Brain microvascular endothelial cell (primary cell): ENCODE measurements at regions not wholly inside any gene's neighbourhood (a gene's known extent, or its start where the extent isn't known, plus 50 kb on each side); places are given as distances from the start of the nearest gene placed in this dataset.
A peak's percentile ranks its signal among the peaks of the same experiment; 100 is the strongest.

ENCODE experiments used
- DNase-seq: peaks from one replicate; pipeline ENCODE4 v3.0.0-alpha.2; 2020
- H3K27ac ChIP-seq: fragments of 250-450 bp; sonication (Bioruptor Pico); 2 replicates; pipeline ENCODE4 v1.5.1; 2020; ENCODE audit warnings: mild to moderate bottlenecking, moderate library complexity
- H3K27me3 ChIP-seq: fragments of 250-450 bp; sonication (Bioruptor Pico); replicated peaks from 2 replicates; pipeline ENCODE4 v1.5.1; 2020; ENCODE audit warnings: mild to moderate bottlenecking
- H3K36me3 ChIP-seq: fragments of 250-450 bp; sonication (Bioruptor Pico); replicated peaks from 2 replicates; pipeline ENCODE4 v1.5.1; 2020; ENCODE audit warnings: mild to moderate bottlenecking
- H3K4me3 ChIP-seq: 2 replicates; pipeline ENCODE4 v1.5.1; 2011; ENCODE audit warnings: low read depth, mild to moderate bottlenecking, control low read depth, low read length, moderate library complexity
- CTCF ChIP-seq: IDR thresholded peaks from 2 replicates; pipeline ENCODE4 v1.5.1; 2011; ENCODE audit warnings: low read depth, mild to moderate bottlenecking, moderate library complexity, low read length, control low read depth, inconsistent platforms; ENCODE audit errors: missing control alignments
- in situ Hi-C: cut with HindIII; loops from 2 replicates; pipeline ENCODE4 v1.10.0; 2017; ENCODE audit warnings: low sequenced_read_pairs, low pct_ligation_motif_present

DNA sequence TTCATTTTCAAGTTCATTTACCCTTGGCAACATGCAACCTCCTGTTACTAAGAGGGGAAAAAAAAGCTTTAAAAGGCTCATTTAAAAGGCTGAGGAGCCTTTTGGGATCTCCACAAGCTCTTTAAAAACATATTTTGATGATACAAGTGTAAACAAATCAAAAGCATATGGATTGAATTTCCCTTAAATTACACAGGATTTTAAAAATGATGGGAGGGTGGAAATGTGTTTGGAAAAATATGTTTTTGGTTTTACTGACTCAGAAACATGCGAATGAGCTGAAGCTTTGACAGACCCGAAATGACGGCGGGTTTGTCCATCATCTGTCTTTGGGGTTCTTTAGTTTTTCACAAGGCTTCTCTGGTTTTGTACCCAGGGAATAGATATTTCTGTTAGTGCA lies 180.6 kb upstream of the CCDC68 start:
- no peaks in the 10 kb centered on the region for H3K27me3 ChIP-seq
- no peak for TF ChIP-seq CTCF
- no peak for DNase-seq
- no peak overlapping the region for H3K27ac ChIP-seq
- no peak overlapping the region for H3K4me3 ChIP-seq
- in situ Hi-C loops = no loop called here
- no peaks in the 10 kb centered on the region for H3K36me3 ChIP-seq

GRCh38 chr18:55139307-55139706 lies 180.0 kb upstream of the CCDC68 start:
- Histone ChIP-seq H3K27ac (no peak overlapping the region), H3K4me3 (no peak overlapping the region), H3K36me3 (no peaks in the 10 kb centered on the region), H3K27me3 (no peaks in the 10 kb centered on the region)
- TF ChIP-seq CTCF = no peak
- DNase-seq = no peak
- in situ Hi-C loops = no loop called here

DNA sequence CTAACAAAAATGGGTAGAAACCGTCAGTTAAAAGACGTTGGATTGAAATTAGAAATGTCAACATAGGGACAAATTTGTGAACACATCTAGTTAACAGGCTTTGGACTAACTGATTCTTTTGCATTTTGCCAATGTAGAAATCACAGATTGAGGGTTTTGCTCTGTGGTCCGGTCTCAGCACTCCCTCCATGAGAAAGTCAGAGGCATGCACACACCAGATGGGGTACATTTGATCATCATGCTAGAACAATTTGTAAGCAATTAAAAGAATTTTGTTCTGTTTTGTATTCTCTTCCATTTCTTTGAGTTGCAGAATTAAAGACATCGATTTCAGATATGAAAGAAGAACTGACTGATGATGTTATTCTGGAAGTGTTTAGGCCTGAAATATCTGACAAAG lies 179.1 kb upstream of the CCDC68 start:
- DNase-seq = no peak
- no peak for TF ChIP-seq CTCF
- Histone ChIP-seq H3K27me3 (no peaks in the 10 kb centered on the region), H3K4me3 (no peak overlapping the region), H3K36me3 (no peaks in the 10 kb centered on the region), H3K27ac (no peak overlapping the region)
- in situ Hi-C loops = no loop called here

DNA sequence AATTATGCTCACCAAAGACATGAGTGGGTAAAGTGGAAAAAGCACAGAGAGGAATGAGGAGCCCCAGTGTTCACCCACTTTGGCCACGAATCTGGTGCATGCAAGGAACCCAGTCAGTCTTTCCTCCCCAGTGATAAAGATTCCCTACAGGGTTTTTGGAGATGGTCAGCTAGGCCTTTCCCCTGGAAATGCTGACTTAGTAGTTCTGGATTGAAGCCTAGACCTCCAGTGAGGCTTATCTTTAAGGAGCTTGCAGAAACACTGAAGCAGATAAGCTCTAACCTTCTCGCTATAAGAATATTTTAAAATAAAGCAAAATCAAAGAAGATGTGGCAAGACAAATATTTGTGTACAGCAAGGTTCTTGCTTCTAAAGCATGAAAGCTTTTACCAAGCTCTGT lies 178.3 kb upstream of the CCDC68 start:
- TF ChIP-seq CTCF = no peak
- Histone ChIP-seq H3K36me3 (no peaks in the 10 kb centered on the region), H3K27ac (peak overlapping the region; percentile 17), H3K27me3 (no peaks in the 10 kb centered on the region), H3K4me3 (no peak overlapping the region)
- no peak for DNase-seq
- in situ Hi-C loops = no loop called here

- in situ Hi-C loops = no loop called here
- DNase-seq = peak; percentile 16
- no peak for TF ChIP-seq CTCF
Measured at GRCh38 chr18:55136864-55137263, 177.6 kb upstream of the CCDC68 start.

GRCh38 chr18:55136258-55136657 lies 177.0 kb upstream of the CCDC68 start:
- no peaks in the 10 kb centered on the region for H3K27me3 ChIP-seq
- no peaks in the 10 kb centered on the region for H3K36me3 ChIP-seq
- no peak for TF ChIP-seq CTCF
- in situ Hi-C loops = no loop called here
- H3K27ac ChIP-seq = peak overlapping the region; percentile 46
- no peak for DNase-seq
- no peak overlapping the region for H3K4me3 ChIP-seq

More at GRCh38 chr18:55136864-55137263, 177.6 kb upstream of the CCDC68 start:
- Histone ChIP-seq H3K27me3 (no peaks in the 10 kb centered on the region), H3K4me3 (no peak overlapping the region), H3K27ac (peak overlapping the region; percentile 46), H3K36me3 (no peaks in the 10 kb centered on the region)
